Erythroblast (primary cell): ENCODE measurements at regions not wholly inside any gene's neighbourhood (a gene's known extent, or its start where the extent isn't known, plus 50 kb on each side); places are given as distances from the start of the nearest gene placed in this dataset.

Source experiments
- GATA1 ChIP-seq: IDR thresholded peaks from 2 replicates; pipeline ENCODE4 v1.6.1; 2011; ENCODE audit warnings: low read depth, mild to moderate bottlenecking, control low read depth, low read length, moderate library complexity
- POLR2A ChIP-seq: IDR thresholded peaks from 2 replicates; pipeline ENCODE4 v1.6.1; 2011; ENCODE audit warnings: mild to moderate bottlenecking, low read length

DNA sequence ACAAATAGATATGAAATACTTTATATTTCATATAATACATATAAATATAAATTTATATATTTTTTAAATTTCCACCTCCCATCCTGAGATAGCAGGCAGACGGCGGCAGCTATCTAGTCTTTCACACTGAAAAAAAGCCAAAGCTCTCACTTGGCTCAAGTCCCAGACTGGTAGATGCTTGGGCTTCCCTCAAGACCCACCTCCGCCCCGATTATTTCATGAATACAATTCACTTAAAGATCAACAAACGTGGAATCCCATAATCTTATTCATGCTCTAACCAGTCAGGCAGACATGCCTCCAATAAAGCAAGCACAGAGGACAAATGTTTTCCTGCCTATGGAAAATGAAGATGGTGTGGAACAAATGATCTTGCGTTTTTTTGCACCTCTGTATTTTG lies 275.9 kb upstream of the NR2F2 start:
- TF ChIP-seq POLR2A, result no peak
- TF ChIP-seq GATA1, result no peak
